Right ventricle myocardium inferior (tissue), 1 donor: ENCODE measurements at regions not wholly inside any gene's neighbourhood (a gene's known extent, or its start where the extent isn't known, plus 50 kb on each side); places are given as distances from the start of the nearest gene placed in this dataset. TPM values are rescaled to one million over a fixed set of nuclear protein-coding genes. Genes with fewer than 3 reads are reported as not detected.

Source experiments
- ATAC-seq: fragments of 200-7000 bp; cut with Tn5 transposase; one replicate; pipeline ENCODE4 v1.9.1; 2020; ENCODE audit warnings: mild to moderate bottlenecking, moderate library complexity
- DNase-seq: peaks from one replicate; pipeline ENCODE4 v3.0.0; 2021; ENCODE audit errors: missing footprints
- intact Hi-C: fragments of 100-400 bp; cut with DNase I; formaldehyde crosslinking; loops from one replicate; pipeline ENCODE4 v1.11.0; 2022
- microRNA-seq: library from miRNA; unstranded; fragments of <30 nt; microRNA quantifications from one replicate; pipeline ENCODE4 v1.2.0, GENCODE V29; 2020
- donor health status: DM: no; HTN: yes; CAD: no; lungs with severe emphysema.

- ATAC-seq (no peak), DNase-seq (no peak)
- intact Hi-C loops = no loop called here
Observed at GRCh38 chr4:65799513-65799912, 129.2 kb upstream of the EPHA5 start.

DNA sequence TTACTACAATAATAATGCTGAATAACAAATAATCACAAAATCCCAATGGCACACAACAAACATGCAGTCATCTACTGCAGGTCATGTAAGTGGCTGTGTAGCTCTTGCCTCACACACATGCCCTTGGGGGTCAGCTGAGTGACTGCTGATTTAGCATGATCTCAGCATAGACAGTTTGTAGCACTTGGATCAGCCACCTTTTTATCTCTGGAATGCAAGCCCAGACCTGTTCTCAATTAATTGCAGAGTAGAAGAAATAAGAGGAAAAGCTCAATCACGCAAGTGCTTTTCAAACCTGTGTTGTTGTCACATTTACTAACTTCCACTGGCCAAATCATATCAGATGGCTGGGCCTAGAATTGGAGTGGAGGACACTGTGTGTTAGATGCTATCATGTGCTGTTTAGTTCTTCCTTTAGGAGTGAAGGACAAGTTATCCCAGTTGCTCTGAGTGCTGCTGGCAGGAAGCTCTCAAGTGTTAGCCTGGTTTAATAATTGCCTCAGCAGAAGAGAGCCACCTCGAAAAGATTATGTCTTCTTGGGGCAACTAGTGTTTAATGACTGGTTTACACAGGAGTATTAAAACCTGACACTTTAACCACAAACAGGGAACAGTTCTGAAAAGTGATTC lies 128.3 kb upstream of the EPHA5 start:
- ATAC-seq = no peak
- no peak for DNase-seq
- intact Hi-C loops = no loop called here

GRCh38 chr4:65791812-65792308 lies 121.6 kb upstream of the EPHA5 start:
- DNase-seq (no peak), ATAC-seq (no peak)
- intact Hi-C loops = no loop called here

DNA sequence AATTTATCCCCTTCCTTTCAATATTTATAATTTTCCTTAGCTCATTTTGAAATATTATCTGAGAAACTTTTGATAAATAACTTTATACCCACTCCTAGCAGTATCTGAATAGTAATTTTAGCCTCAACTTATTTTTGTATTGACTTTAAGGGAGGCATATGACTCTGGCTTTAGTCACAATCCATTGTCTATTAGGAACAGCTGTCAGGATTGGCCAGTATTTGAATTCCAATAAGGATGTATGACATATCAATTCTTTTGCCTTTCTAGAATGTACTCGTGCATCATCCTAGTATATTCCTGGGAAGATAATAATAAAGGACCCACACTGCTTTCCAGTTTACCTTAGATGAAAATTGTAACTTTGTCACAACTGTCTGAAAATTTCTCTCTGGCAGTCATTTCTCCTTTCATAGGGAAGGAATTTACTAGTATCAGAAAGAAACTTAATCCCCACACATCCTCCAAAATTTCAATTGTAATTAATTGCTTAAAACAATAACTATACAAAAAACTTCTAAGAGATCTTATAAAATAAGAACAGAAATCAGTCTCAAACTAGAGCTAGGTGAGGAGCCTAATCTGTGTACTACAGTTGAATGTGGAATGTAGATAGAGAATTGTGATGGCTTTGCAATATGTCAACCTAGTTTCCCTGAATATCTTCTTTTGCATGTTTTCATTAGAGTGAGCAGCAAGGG lies 121.0 kb upstream of the EPHA5 start:
- DNase-seq (no peak), ATAC-seq (no peak)
- intact Hi-C loops = no loop called here

GRCh38 chr4:65789805-65790204 lies 119.5 kb upstream of the EPHA5 start:
- DNase-seq (no peak), ATAC-seq (no peak)
- intact Hi-C loops = no loop called here

DNA sequence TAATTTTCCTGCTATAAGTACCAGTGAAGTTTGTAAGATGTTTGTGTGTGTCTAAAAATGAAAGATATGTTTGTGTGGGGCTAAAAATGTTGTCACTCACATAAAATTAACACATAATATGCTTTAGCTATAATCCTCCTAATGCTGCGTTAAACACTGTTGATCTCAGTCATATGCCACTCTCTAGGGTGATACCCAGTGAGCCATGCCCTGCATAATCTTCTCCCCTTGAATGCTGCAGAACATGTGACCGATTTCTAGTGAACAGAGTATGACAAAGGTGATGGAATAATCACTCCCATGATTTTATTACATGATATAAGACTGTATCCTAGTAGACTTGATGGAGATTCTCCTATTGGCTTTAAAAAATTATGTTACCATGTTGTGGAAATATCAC lies 119.1 kb upstream of the EPHA5 start:
- no peak for DNase-seq
- intact Hi-C loops = no loop called here
- ATAC-seq = no peak

GRCh38 chr4:65777270-65777669 lies 107.0 kb upstream of the EPHA5 start:
- ATAC-seq = no peak
- intact Hi-C loops = no loop called here

DNA sequence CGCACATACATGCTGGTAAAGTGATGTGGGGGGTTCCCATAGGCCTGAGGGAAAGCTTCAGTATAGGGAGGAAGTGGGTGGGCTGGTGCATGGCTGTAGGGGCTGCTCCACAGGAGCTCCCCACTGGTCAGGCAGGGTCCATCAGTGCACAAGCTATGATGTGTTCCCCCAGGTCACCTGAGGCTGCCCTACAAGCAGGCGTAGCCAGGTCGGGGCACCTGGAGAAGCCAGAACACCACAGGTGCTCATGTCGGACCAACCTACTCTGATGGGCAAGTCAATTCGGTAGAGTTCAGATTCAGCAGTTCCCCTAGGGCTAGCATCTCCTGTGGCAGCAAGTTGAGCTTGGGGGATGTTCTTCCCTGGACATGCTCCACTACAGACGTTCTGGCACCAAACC lies 103.3 kb upstream of the EPHA5 start:
- DNase-seq = no peak
- intact Hi-C loops = no loop called here
- ATAC-seq = no peak

More at GRCh38 chr4:65777270-65777669, 107.0 kb upstream of the EPHA5 start:
- DNase-seq = no peak

- no peak for DNase-seq
- intact Hi-C loops = no loop called here
- no peak for ATAC-seq
Observed at GRCh38 chr4:65747386-65747785, 77.1 kb upstream of the EPHA5 start.

DNA sequence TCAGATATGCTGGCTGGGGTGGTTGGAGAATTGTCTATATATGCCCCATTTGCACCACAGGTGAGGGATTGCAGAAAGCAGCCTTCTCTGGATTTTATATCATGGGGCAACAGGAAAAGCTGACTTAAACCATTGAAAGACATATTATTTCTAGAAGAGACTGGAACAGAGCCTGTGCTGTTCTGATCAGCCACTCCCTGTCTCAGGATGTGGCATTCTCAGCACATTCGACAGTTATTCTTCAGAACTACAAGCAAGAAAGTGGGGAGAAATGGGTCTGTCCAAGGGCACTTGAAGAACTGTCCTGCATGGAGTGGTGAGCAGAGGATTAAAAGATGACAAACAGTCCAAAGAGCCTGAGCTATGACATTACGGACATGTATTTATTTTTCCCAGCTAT lies 67.8 kb upstream of the EPHA5 start:
- no peak for ATAC-seq
- DNase-seq = no peak
- intact Hi-C loops = no loop called here

GRCh38 chr4:65737672-65738071 lies 67.4 kb upstream of the EPHA5 start:
- intact Hi-C loops = no loop called here
- no peak for DNase-seq
- ATAC-seq = no peak

DNA sequence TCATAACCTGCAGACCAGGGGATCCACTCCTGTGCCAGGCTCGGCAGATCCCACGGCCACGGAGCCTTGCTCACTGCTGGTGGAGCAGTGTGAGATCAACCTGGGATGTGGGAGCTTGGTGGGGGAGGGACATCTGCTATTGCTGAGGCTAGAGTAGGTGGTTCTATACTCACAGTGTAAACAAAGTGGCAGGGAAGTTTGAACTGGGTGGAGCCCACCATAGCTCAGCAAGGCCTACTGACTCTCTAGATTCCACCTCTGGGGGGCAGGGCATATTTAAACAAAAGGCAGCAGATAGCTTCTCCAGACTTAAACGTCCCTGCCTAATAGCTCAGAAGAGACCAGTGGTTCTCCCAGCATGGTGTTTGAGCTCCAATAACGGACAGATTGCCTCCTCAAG lies 54.7 kb upstream of the EPHA5 start:
- no peak for ATAC-seq
- intact Hi-C loops = no loop called here
- DNase-seq = no peak

Small RNA genes lying in the stretch of these regions (microRNA-seq; reads per million reads assigned to microRNA genes)
- gene MIR1269A = not detected
